B cell (primary cell): ENCODE measurements at regions not wholly inside any gene's neighbourhood (a gene's known extent, or its start where the extent isn't known, plus 50 kb on each side); places are given as distances from the start of the nearest gene placed in this dataset.

Experiments used
- ATAC-seq: fragments of 200-7000 bp; cut with Tn5 transposase; one replicate; pipeline ENCODE4 v1.10.0; 2021; ENCODE audit warnings: low read depth, mild to moderate bottlenecking, moderate number of reproducible peaks, moderate library complexity
- CTCF ChIA-PET: fragments of 350-600 bp; sonication (Branson Sonifier 250); formaldehyde crosslinking; loops from one replicate; lab custom pipeline; 2021; ENCODE audit warnings: antibody characterized with exemption, inconsistent platforms; lab: Charles Lee
- POLR2A ChIA-PET: fragments of 350-600 bp; sonication (Branson Sonifier 250); formaldehyde crosslinking; loops from one replicate; lab custom pipeline; 2021; ENCODE audit warnings: antibody characterized with exemption; lab: Charles Lee
- DNase-seq: peaks from one replicate; pipeline ENCODE4 v3.0.0; 2013
- H2AFZ ChIP-seq: 2 replicates; pipeline ENCODE4 v1.6.1; 2012; ENCODE audit warnings: mild to moderate bottlenecking, low read depth, low read length; ENCODE audit not compliant: insufficient read depth, poor library complexity, severe bottlenecking
- H3K27ac ChIP-seq, 2 donors: 1 replicate in 1 of 2; 2 replicates in 1 of 2; pipeline ENCODE4 v1.5.1; 2012 to 2013; ENCODE audit warnings: low read length in 2 of 2, mild to moderate bottlenecking in 2 of 2, moderate library complexity in 1 of 2
- H3K27me3 ChIP-seq, 4 experiments: fragments of 200-600 bp in 1 of 4; sonication (generic) in 1 of 4; replicated peaks in 1 of 4; 1 replicate in 2 of 4; 2 replicates in 2 of 4; pipeline versions ENCODE4 v1.6.1 to v1.7.0; 2013 to 2016; ENCODE audit warnings: low read length in 3 of 4, mild to moderate bottlenecking in 2 of 4, mixed read lengths in 1 of 4, moderate library complexity in 1 of 4; ENCODE audit not compliant: insufficient read depth in 4 of 4, control insufficient read depth in 3 of 4; ENCODE audit errors: control extremely low read depth in 1 of 4
- H3K36me3 ChIP-seq, 2 experiments: replicated peaks in 1 of 2; 1 replicate in 1 of 2; 2 replicates in 1 of 2; pipeline versions ENCODE4 v1.6.1 to v1.7.1; 2013; ENCODE audit warnings: low read length in 1 of 2; ENCODE audit not compliant: insufficient read depth in 2 of 2, control insufficient read depth in 1 of 2; ENCODE audit errors: control extremely low read depth in 1 of 2, extremely low read depth in 1 of 2
- H3K4me1 ChIP-seq, 2 donors: fragments of 200-600 bp in 1 of 2; sonication (generic) in 1 of 2; 1 replicate in 1 of 2; 2 replicates in 1 of 2; pipeline versions ENCODE4 v1.5.1 to v1.6.1; 2013 to 2017; ENCODE audit warnings: low read length in 2 of 2; ENCODE audit not compliant: control insufficient read depth in 2 of 2, insufficient read depth in 2 of 2
- H3K4me2 ChIP-seq: replicated peaks from 2 replicates; pipeline ENCODE3; 2012; ENCODE audit warnings: mild to moderate bottlenecking, low read depth, low read length; ENCODE audit not compliant: poor library complexity, severe bottlenecking
- H3K4me3 ChIP-seq, 5 experiments: fragments of 200-600 bp in 1 of 5; sonication (generic) in 1 of 5; 1 replicate in 3 of 5; 2 replicates in 2 of 5; pipeline versions ENCODE4 v1.5.1 to v1.7.0; 2011 to 2016; ENCODE audit warnings: low read length in 4 of 5, mild to moderate bottlenecking in 4 of 5, low read depth in 2 of 5, control low read depth in 1 of 5, moderate library complexity in 1 of 5; ENCODE audit not compliant: insufficient read depth in 1 of 5; ENCODE audit errors: control extremely low read depth in 1 of 5, extremely low read depth in 1 of 5
- H3K79me2 ChIP-seq: fragments of 200-600 bp; sonication (generic); one replicate; pipeline ENCODE4 v1.6.0; 2016; ENCODE audit warnings: low read length; ENCODE audit not compliant: control insufficient read depth, insufficient read depth
- H3K9ac ChIP-seq: fragments of 200-600 bp; sonication (generic); 2 replicates; pipeline ENCODE4 v1.6.1; 2017; ENCODE audit warnings: mild to moderate bottlenecking, low read length, moderate library complexity
- H3K9me3 ChIP-seq, 3 donors: one replicate each; pipeline versions ENCODE4 v1.6.1 to v1.7.1; 2013; ENCODE audit warnings: low read length in 2 of 3; ENCODE audit not compliant: control insufficient read depth in 2 of 3, insufficient read depth in 1 of 3; ENCODE audit errors: control extremely low read depth in 1 of 3
- H4K20me1 ChIP-seq: 2 replicates; pipeline ENCODE4 v1.6.0; 2012; ENCODE audit warnings: mild to moderate bottlenecking, low read length; ENCODE audit not compliant: insufficient read depth, control insufficient read depth, poor library complexity, severe bottlenecking
- H3K27ac Mint-ChIP-seq: one replicate; pipeline ENCODE4 v1.8.0; 2021; ENCODE audit warnings: mixed read lengths
- H3K27me3 Mint-ChIP-seq: one replicate; pipeline ENCODE4 v1.8.0; 2021; ENCODE audit warnings: mixed read lengths
- H3K4me1 Mint-ChIP-seq: one replicate; pipeline ENCODE4 v1.8.0; 2021; ENCODE audit warnings: mixed read lengths
- H3K4me3 Mint-ChIP-seq: one replicate; pipeline ENCODE4 v1.8.0; 2021; ENCODE audit warnings: mixed read lengths
- H3K9me3 Mint-ChIP-seq: one replicate; pipeline ENCODE4 v1.8.0; 2022; ENCODE audit warnings: mixed read lengths; ENCODE audit not compliant: insufficient read depth
- CTCF ChIP-seq: fragments of 200-600 bp; IDR thresholded peaks from one replicate; pipeline ENCODE4 v1.8.0; 2022; ENCODE audit warnings: antibody characterized with exemption, mild to moderate bottlenecking
- EZH2 ChIP-seq: IDR thresholded peaks from 2 replicates; pipeline ENCODE4 v1.6.1; 2012; ENCODE audit warnings: borderline replicate concordance, low read depth, mild to moderate bottlenecking, moderate library complexity, low read length; ENCODE audit not compliant: insufficient read depth, poor library complexity, severe bottlenecking
- WGBS: methylation state at CpG from one replicate; pipeline ENCODE4 v1.1.5; 2013; ENCODE audit warnings: missing lambda C conversion rate; ENCODE audit not compliant: insufficient coverage; 5-methylcytosine and 5-hydroxymethylcytosine counted together
- intact Hi-C: fragments of 100-400 bp; cut with micrococcal nuclease; formaldehyde crosslinking; loops from one replicate; pipeline ENCODE4 v1.10.0; 2022

GRCh38 chr13:109913936-109914510 lies 127.6 kb upstream of the IRS2 start:
- Mint-ChIP-seq H3K4me1 (no peaks in the 10 kb centered on the region), H3K27me3 (peaks cover 2% of the 10 kb centered on the region), H3K4me3 (no peak overlapping the region), H3K27ac (no peak overlapping the region), H3K9me3 (no peaks in the 10 kb centered on the region)
- no CpG with 5 or more reads among the region's 3 CpGs for WGBS
- ATAC-seq (no peak), DNase-seq (no peak)
- H3K36me3 ChIP-seq, result no peaks in the 10 kb centered on the region
- H4K20me1 ChIP-seq, result no peaks in the 10 kb centered on the region
- H3K4me3 ChIP-seq, result no peak overlapping the region
- H3K4me2 ChIP-seq, result no peak overlapping the region
- no peak overlapping the region for H2AFZ ChIP-seq
- H3K9me3 ChIP-seq, result peaks cover 0 to 6% (median 0%) of the 10 kb centered on the region in 3 donors
- H3K27ac ChIP-seq, result no peak overlapping the region
- no peaks in the 10 kb centered on the region for H3K79me2 ChIP-seq
- ChIA-PET CTCF (no interaction called here), POLR2A (no interaction called here)
- TF ChIP-seq EZH2 (no peak), CTCF (no peak)
- H3K27me3 ChIP-seq, result no peaks in the 10 kb centered on the region
- intact Hi-C loops, result no loop called here
- no peaks in the 10 kb centered on the region for H3K4me1 ChIP-seq
- H3K9ac ChIP-seq, result no peak overlapping the region

- intact Hi-C loops, result no loop called here
- H3K79me2 ChIP-seq, result no peaks in the 10 kb centered on the region
- H3K9me3 Mint-ChIP-seq, result no peaks in the 10 kb centered on the region
- no peak overlapping the region for H3K27ac ChIP-seq
- H2AFZ ChIP-seq, result no peak overlapping the region
- H3K36me3 ChIP-seq, result no peaks in the 10 kb centered on the region
- no peak for ATAC-seq
- no peak overlapping the region for H3K4me2 ChIP-seq
- no peak overlapping the region for H3K9ac ChIP-seq
- TF ChIP-seq EZH2 (no peak), CTCF (no peak)
- no peaks in the 10 kb centered on the region for H4K20me1 ChIP-seq
- H3K27me3 Mint-ChIP-seq, result peaks cover 2% of the 10 kb centered on the region
- DNase-seq, result no peak
- no CpG with 5 or more reads among the region's 1 CpG for WGBS
- no peak overlapping the region for H3K4me3 ChIP-seq
- CTCF ChIA-PET, result no interaction called here
- POLR2A ChIA-PET, result no interaction called here
- H3K9me3 ChIP-seq, result peaks cover 0 to 5% (median 0%) of the 10 kb centered on the region in 3 donors
- no peak overlapping the region for H3K27ac Mint-ChIP-seq
- no peaks in the 10 kb centered on the region for H3K4me1 ChIP-seq
- H3K4me3 Mint-ChIP-seq, result no peak overlapping the region
- no peaks in the 10 kb centered on the region for H3K27me3 ChIP-seq
- H3K4me1 Mint-ChIP-seq, result no peaks in the 10 kb centered on the region
These were observed 126.8 kb upstream of the IRS2 start for GRCh38 chr13:109913186-109913585.
